Neural cell (in vitro differentiated cells): ENCODE measurements at regions not wholly inside any gene's neighbourhood (a gene's known extent, or its start where the extent isn't known, plus 50 kb on each side); places are given as distances from the start of the nearest gene placed in this dataset.

ENCODE experiments used
- H2AFZ ChIP-seq: fragments of 200-600, 300-800 bp; sonication (generic), shearing (Covaris generic); 2 replicates; pipeline ENCODE4 v1.6.0; 2014; ENCODE audit warnings: low read depth, mild to moderate bottlenecking, antibody characterized with exemption, low read length, moderate library complexity
- H3F3A ChIP-seq: fragments of 200-600 bp; shearing (Covaris generic); 2 replicates; pipeline ENCODE4 v1.6.1; 2016; ENCODE audit warnings: mild to moderate bottlenecking, moderate library complexity, mixed read lengths, antibody characterized with exemption, low read length; ENCODE audit not compliant: insufficient read depth, poor library complexity, severe bottlenecking
- H3K27ac ChIP-seq: fragments of 200-600, 300-800 bp; sonication (generic), shearing (Covaris generic); 2 replicates; pipeline ENCODE4 v1.5.1; 2014; ENCODE audit warnings: mild to moderate bottlenecking, low read length, moderate library complexity
- H3K27me3 ChIP-seq: fragments of 300-800, 200-600 bp; sonication (generic), shearing (Covaris generic); 2 replicates; pipeline ENCODE4 v1.6.0; 2014; ENCODE audit warnings: mild to moderate bottlenecking, low read depth, low read length, moderate library complexity; ENCODE audit not compliant: insufficient read depth
- H3K36me3 ChIP-seq: fragments of 300-800, 200-600 bp; sonication (generic), shearing (Covaris generic); 2 replicates; pipeline ENCODE4 v1.5.1; 2014; ENCODE audit warnings: mild to moderate bottlenecking, antibody characterized with exemption, low read length, moderate library complexity; ENCODE audit not compliant: insufficient read depth
- H3K4me2 ChIP-seq: fragments of 300-800, 200-600 bp; sonication (generic), shearing (Covaris generic); 2 replicates; pipeline ENCODE4 v1.6.0; 2014; ENCODE audit warnings: mild to moderate bottlenecking, low read length
- H3K4me3 ChIP-seq: fragments of 300-800, 200-600 bp; sonication (generic), shearing (Covaris generic); 2 replicates; pipeline ENCODE4 v1.5.1; 2014; ENCODE audit warnings: mild to moderate bottlenecking, low read length, moderate library complexity
- H3K79me2 ChIP-seq: fragments of 200-600 bp; shearing (Covaris generic); replicated peaks from 2 replicates; pipeline ENCODE4 v1.6.0; 2014; ENCODE audit warnings: mild to moderate bottlenecking, low read length, moderate library complexity; ENCODE audit not compliant: insufficient read depth
- H3K9ac ChIP-seq: fragments of 300-800, 200-600 bp; sonication (generic), shearing (Covaris generic); 2 replicates; pipeline ENCODE4 v1.6.1; 2016; ENCODE audit warnings: mild to moderate bottlenecking, low read length, mixed read lengths
- H3K9me2 ChIP-seq: fragments of 200-600 bp; shearing (Covaris generic); 2 replicates; pipeline ENCODE4 v1.6.1; 2016; ENCODE audit warnings: mild to moderate bottlenecking, low read length, mixed read lengths; ENCODE audit not compliant: insufficient read depth
- H3K9me3 ChIP-seq: fragments of 200-600, 300-800 bp; sonication (generic), shearing (Covaris generic); 2 replicates; pipeline ENCODE4 v1.6.1; 2016; ENCODE audit warnings: mild to moderate bottlenecking, mixed run types, low read length, moderate library complexity, mixed read lengths
- H4K20me1 ChIP-seq: fragments of 200-600 bp; shearing (Covaris generic); 2 replicates; pipeline ENCODE4 v1.6.1; 2016; ENCODE audit warnings: mild to moderate bottlenecking, mixed run types; ENCODE audit not compliant: insufficient read depth
- EP300 ChIP-seq: fragments of 450-650 bp; conservative IDR thresholded peaks from 2 replicates; pipeline ENCODE4 v1.6.1; 2014; ENCODE audit warnings: antibody characterized with exemption, mild to moderate bottlenecking, moderate library complexity; ENCODE audit not compliant: poor library complexity, severe bottlenecking
- EZH2 ChIP-seq: fragments of 200-600, 300-800 bp; shearing (Covaris generic), sonication (generic); IDR thresholded peaks from 2 replicates; pipeline ENCODE4 v1.6.1; 2014; ENCODE audit warnings: antibody characterized with exemption, low read length, borderline replicate concordance, mild to moderate bottlenecking; ENCODE audit not compliant: insufficient read depth, poor library complexity, severe bottlenecking
- MXI1 ChIP-seq: fragments of 450-650 bp; conservative IDR thresholded peaks from 2 replicates; pipeline ENCODE4 v1.6.1; 2014; ENCODE audit warnings: antibody characterized with exemption, mild to moderate bottlenecking; ENCODE audit not compliant: poor library complexity, severe bottlenecking
- POLR2AphosphoS5 ChIP-seq: IDR thresholded peaks from 2 replicates; pipeline ENCODE4 v1.6.1; 2012
- RAD21 ChIP-seq: fragments of 450-650 bp; conservative IDR thresholded peaks from 2 replicates; pipeline ENCODE4 v1.6.1; 2014; ENCODE audit warnings: antibody characterized with exemption, mild to moderate bottlenecking, moderate library complexity
- SMC3 ChIP-seq: fragments of 450-650 bp; conservative IDR thresholded peaks from 2 replicates; pipeline ENCODE4 v1.6.1; 2014; ENCODE audit warnings: antibody characterized with exemption, mild to moderate bottlenecking, moderate library complexity; ENCODE audit not compliant: poor library complexity
- TAF1 ChIP-seq: IDR thresholded peaks from 2 replicates; pipeline ENCODE4 v1.6.1; 2012; ENCODE audit warnings: low read depth
- TF ChIP-seq, protein P1 (sequence below): IDR thresholded peaks from 2 replicates; pipeline ENCODE4 v1.6.1; 2012; ENCODE audit warnings: borderline replicate concordance
- TF ChIP-seq, protein P2 (sequence below): fragments of 450-650 bp; IDR thresholded peaks from 2 replicates; pipeline ENCODE4 v1.5.1; 2014; ENCODE audit warnings: antibody characterized with exemption, mild to moderate bottlenecking, moderate library complexity; ENCODE audit not compliant: poor library complexity, severe bottlenecking

DNA sequence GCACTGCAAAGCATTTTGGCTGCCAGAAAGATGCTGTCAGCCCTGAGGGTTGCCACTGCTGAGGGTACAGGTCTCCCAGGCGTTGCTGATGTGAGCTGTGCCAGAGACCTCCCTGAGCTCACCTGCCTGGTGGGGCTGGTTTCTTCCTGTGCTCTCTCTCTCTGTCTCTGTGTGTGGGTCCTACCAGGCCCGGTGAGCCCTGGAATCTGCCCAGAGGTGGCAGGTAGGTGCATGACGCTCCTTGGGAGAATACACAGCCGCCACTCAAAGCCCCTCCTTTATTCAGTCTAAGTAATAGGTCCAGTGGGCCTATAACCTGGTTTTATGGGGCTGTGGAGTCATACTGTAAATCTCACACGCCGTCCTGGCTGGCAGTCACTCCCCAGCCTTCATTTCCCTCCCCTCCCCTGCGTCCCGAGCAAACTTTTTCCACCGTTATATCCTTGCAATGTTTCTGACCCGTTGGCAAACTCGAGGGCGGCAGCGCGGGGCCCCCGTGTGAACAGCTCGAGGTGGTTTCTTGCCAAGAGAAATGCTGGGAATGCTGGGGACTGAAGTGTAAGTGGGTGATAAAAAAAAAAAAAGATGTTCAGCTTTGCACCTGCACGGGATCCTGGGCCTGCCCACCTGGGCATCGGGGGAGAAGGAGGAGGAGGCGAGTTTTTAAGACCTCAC, 245.9 kb downstream of the CRLF2 start:
- no peaks in the 10 kb centered on the region for H3F3A ChIP-seq
- H3K27me3 ChIP-seq, result no peaks in the 10 kb centered on the region
- TF ChIP-seq POLR2AphosphoS5, result no peak
- TF ChIP-seq SMC3, result no peak
- TF ChIP-seq, protein P1, sequence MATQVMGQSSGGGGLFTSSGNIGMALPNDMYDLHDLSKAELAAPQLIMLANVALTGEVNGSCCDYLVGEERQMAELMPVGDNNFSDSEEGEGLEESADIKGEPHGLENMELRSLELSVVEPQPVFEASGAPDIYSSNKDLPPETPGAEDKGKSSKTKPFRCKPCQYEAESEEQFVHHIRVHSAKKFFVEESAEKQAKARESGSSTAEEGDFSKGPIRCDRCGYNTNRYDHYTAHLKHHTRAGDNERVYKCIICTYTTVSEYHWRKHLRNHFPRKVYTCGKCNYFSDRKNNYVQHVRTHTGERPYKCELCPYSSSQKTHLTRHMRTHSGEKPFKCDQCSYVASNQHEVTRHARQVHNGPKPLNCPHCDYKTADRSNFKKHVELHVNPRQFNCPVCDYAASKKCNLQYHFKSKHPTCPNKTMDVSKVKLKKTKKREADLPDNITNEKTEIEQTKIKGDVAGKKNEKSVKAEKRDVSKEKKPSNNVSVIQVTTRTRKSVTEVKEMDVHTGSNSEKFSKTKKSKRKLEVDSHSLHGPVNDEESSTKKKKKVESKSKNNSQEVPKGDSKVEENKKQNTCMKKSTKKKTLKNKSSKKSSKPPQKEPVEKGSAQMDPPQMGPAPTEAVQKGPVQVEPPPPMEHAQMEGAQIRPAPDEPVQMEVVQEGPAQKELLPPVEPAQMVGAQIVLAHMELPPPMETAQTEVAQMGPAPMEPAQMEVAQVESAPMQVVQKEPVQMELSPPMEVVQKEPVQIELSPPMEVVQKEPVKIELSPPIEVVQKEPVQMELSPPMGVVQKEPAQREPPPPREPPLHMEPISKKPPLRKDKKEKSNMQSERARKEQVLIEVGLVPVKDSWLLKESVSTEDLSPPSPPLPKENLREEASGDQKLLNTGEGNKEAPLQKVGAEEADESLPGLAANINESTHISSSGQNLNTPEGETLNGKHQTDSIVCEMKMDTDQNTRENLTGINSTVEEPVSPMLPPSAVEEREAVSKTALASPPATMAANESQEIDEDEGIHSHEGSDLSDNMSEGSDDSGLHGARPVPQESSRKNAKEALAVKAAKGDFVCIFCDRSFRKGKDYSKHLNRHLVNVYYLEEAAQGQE, result no peak
- TF ChIP-seq MXI1, result no peak
- TF ChIP-seq, protein P2, sequence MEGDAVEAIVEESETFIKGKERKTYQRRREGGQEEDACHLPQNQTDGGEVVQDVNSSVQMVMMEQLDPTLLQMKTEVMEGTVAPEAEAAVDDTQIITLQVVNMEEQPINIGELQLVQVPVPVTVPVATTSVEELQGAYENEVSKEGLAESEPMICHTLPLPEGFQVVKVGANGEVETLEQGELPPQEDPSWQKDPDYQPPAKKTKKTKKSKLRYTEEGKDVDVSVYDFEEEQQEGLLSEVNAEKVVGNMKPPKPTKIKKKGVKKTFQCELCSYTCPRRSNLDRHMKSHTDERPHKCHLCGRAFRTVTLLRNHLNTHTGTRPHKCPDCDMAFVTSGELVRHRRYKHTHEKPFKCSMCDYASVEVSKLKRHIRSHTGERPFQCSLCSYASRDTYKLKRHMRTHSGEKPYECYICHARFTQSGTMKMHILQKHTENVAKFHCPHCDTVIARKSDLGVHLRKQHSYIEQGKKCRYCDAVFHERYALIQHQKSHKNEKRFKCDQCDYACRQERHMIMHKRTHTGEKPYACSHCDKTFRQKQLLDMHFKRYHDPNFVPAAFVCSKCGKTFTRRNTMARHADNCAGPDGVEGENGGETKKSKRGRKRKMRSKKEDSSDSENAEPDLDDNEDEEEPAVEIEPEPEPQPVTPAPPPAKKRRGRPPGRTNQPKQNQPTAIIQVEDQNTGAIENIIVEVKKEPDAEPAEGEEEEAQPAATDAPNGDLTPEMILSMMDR, result no peak
- no peak for TF ChIP-seq RAD21
- TF ChIP-seq EP300, result no peak
- TF ChIP-seq TAF1, result no peak
- TF ChIP-seq EZH2, result no peak
- no peaks in the 10 kb centered on the region for H4K20me1 ChIP-seq
- no peak overlapping the region for H2AFZ ChIP-seq
- no peaks in the 10 kb centered on the region for H3K9me3 ChIP-seq
- no peak overlapping the region for H3K4me2 ChIP-seq
- no peak overlapping the region for H3K9ac ChIP-seq
- H3K9me2 ChIP-seq, result no peaks in the 10 kb centered on the region
- no peaks in the 10 kb centered on the region for H3K79me2 ChIP-seq
- no peak overlapping the region for H3K27ac ChIP-seq
- H3K4me3 ChIP-seq, result no peak overlapping the region
- no peaks in the 10 kb centered on the region for H3K36me3 ChIP-seq

DNA sequence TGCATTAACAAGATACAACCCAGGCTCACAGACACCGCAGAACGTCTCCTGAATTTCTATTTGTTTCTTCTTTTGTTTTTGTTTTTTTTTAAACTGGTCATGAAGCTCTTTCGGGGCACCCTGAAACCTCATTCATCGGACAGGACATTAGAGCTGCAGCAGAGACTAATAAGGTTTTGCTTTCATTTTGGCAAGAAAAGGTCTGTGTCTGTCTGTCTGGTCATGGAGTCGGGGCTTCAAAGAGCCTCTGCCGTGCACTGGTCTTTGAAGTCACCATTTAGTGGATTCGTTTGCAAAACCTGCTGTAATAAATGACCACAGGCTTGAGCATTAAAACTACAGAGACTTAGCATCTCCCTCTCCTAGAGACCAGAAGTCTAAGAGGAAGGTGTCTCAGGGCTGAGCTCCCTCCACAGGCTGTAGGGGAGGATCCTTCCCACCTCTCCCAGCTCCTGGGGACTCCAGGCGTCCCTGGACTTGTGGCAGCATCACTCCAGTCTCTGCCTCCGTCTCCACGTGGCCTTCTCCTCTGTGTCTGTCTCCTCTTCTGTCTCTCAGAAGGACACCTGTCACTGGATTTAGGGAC, 247.5 kb downstream of the CRLF2 start:
- no peaks in the 10 kb centered on the region for H3K27me3 ChIP-seq
- H3K36me3 ChIP-seq, result no peaks in the 10 kb centered on the region
- H3F3A ChIP-seq, result no peaks in the 10 kb centered on the region
- no peak overlapping the region for H3K4me3 ChIP-seq
- no peaks in the 10 kb centered on the region for H3K79me2 ChIP-seq
- H3K9me2 ChIP-seq, result no peaks in the 10 kb centered on the region
- H3K9me3 ChIP-seq, result no peaks in the 10 kb centered on the region
- H2AFZ ChIP-seq, result no peak overlapping the region
- H3K4me2 ChIP-seq, result no peak overlapping the region
- no peaks in the 10 kb centered on the region for H4K20me1 ChIP-seq
- H3K27ac ChIP-seq, result no peak overlapping the region
- H3K9ac ChIP-seq, result no peak overlapping the region
- TF ChIP-seq, protein P1, result no peak
- no peak for TF ChIP-seq RAD21
- no peak for TF ChIP-seq EZH2
- no peak for TF ChIP-seq SMC3
- TF ChIP-seq TAF1, result no peak
- TF ChIP-seq, protein P2, result no peak
- no peak for TF ChIP-seq MXI1
- no peak for TF ChIP-seq EP300
- no peak for TF ChIP-seq POLR2AphosphoS5
